Astrocyte of the cerebellum (primary cell): ENCODE measurements at regions not wholly inside any gene's neighbourhood (a gene's known extent, or its start where the extent isn't known, plus 50 kb on each side); places are given as distances from the start of the nearest gene placed in this dataset.

Experiments
- DNase-seq: peaks from one replicate; pipeline ENCODE4 v3.0.0-alpha.2; 2011; ENCODE audit warnings: low read depth
- H3K4me3 ChIP-seq: 2 replicates; pipeline ENCODE4 v1.5.1; 2011; ENCODE audit warnings: mild to moderate bottlenecking, low read depth, low read length, moderate library complexity
- in situ Hi-C: cut with HindIII; loops from 2 replicates; pipeline ENCODE4 v1.10.0; 2017; ENCODE audit warnings: low sequenced_read_pairs
- TF ChIP-seq, protein P1 (sequence below): IDR thresholded peaks from 2 replicates; pipeline ENCODE4 v1.5.1; 2012; ENCODE audit warnings: low read length, low read depth, moderate library complexity, mild to moderate bottlenecking; ENCODE audit errors: missing control alignments

- TF ChIP-seq, protein P1, sequence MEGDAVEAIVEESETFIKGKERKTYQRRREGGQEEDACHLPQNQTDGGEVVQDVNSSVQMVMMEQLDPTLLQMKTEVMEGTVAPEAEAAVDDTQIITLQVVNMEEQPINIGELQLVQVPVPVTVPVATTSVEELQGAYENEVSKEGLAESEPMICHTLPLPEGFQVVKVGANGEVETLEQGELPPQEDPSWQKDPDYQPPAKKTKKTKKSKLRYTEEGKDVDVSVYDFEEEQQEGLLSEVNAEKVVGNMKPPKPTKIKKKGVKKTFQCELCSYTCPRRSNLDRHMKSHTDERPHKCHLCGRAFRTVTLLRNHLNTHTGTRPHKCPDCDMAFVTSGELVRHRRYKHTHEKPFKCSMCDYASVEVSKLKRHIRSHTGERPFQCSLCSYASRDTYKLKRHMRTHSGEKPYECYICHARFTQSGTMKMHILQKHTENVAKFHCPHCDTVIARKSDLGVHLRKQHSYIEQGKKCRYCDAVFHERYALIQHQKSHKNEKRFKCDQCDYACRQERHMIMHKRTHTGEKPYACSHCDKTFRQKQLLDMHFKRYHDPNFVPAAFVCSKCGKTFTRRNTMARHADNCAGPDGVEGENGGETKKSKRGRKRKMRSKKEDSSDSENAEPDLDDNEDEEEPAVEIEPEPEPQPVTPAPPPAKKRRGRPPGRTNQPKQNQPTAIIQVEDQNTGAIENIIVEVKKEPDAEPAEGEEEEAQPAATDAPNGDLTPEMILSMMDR, result no peak
- no peak overlapping the region for H3K4me3 ChIP-seq
- DNase-seq, result no peak
- in situ Hi-C loops, result no loop called here
Measured at GRCh38 chr4:154035341-154035740, 246.5 kb upstream of the SFRP2 start.

- H3K4me3 ChIP-seq, result no peak overlapping the region
- in situ Hi-C loops, result no loop called here
- DNase-seq, result no peak
- TF ChIP-seq, protein P1, result no peak
Measured at GRCh38 chr4:154033921-154034320, 245.0 kb upstream of the SFRP2 start.

DNA sequence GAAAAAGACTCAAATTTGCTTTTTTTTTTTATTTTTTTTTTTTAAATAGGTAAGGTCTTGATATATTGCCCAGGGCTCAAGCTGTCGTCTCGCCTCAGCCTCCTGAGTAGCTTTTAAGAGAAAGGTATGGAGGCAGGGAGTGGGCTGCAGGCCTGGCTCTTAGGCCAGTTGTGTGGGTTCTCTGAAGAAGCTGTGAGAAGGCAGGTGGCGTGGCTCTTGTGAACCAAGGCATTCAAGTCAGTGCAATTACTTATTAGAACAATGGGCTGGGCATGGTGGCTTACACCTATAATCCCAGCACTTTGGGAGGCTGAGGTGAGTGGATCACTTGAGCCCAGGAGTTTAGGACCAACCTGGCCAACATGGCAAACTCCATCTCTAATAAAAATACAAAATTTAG is 244.0 kb upstream of the SFRP2 start:
- no peak for DNase-seq
- in situ Hi-C loops, result no loop called here
- TF ChIP-seq, protein P1, result no peak
- H3K4me3 ChIP-seq, result no peak overlapping the region

GRCh38 chr4:154030746-154031145 is 241.9 kb upstream of the SFRP2 start:
- no peak overlapping the region for H3K4me3 ChIP-seq
- in situ Hi-C loops, result no loop called here
- TF ChIP-seq, protein P1, result no peak
- no peak for DNase-seq

DNA sequence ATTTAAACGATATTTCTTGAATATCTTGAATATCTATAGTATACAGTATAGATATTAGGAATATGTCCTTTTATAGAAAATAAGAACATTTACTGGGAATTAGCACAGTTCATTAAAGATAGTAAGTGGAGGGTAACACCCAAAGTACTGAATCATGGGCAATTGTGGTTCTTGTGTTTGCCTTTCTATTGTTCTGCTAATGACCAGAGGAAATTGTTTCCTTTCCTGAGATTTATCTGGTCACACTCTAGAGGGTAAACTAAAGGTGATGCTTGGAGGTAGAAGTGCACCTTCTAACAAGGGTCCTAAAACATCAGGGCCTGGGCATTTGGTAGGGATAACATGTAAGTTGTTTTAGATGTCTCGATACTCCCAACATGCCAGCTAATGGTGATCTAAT is 241.3 kb upstream of the SFRP2 start:
- no peak for DNase-seq
- in situ Hi-C loops, result no loop called here
- H3K4me3 ChIP-seq, result no peak overlapping the region
- TF ChIP-seq, protein P1, result no peak

DNA sequence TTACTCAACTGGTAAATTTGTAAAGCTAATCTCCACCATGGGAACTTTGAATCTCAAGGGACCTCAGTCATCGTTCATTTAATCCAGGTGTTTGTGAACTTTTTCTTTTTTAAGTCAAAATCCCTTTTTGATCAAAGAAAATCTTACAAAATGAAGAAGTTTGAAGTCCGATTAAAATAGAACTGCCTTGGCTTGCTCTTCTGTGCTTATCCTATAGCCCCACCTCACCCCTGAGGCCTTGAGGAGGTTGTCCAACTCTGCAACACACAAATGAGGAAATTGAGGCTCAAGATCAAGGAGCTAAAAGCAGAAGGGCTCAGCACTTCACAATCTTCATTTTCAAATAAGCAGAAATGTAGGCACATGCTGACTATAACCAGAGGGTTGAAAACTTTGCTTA is 240.3 kb upstream of the SFRP2 start:
- DNase-seq, result no peak
- in situ Hi-C loops, result no loop called here
- no peak overlapping the region for H3K4me3 ChIP-seq
- TF ChIP-seq, protein P1, result no peak

GRCh38 chr4:154025110-154025509 is 236.2 kb upstream of the SFRP2 start:
- TF ChIP-seq, protein P1, result no peak
- DNase-seq, result no peak
- in situ Hi-C loops, result no loop called here
- no peak overlapping the region for H3K4me3 ChIP-seq
